OCI-LY1 (cell line): ENCODE measurements at regions not wholly inside any gene's neighbourhood (a gene's known extent, or its start where the extent isn't known, plus 50 kb on each side); places are given as distances from the start of the nearest gene placed in this dataset.

Source experiments
- H2AFZ ChIP-seq: fragments of 200-600 bp; sonication (generic), shearing (Covaris generic); 2 replicates; pipeline ENCODE4 v1.6.0; 2014; ENCODE audit warnings: antibody characterized with exemption, mild to moderate bottlenecking, low read length
- H3F3A ChIP-seq: fragments of 200-600 bp; sonication (generic), shearing (Covaris generic); 2 replicates; pipeline ENCODE4 v1.6.0; 2014; ENCODE audit warnings: mild to moderate bottlenecking, antibody characterized with exemption, low read length, moderate library complexity; ENCODE audit not compliant: insufficient read depth
- H3K27ac ChIP-seq: fragments of 200-600 bp; sonication (generic); 2 replicates; pipeline ENCODE4 v1.5.1; 2014; ENCODE audit warnings: low read length, mixed run types, mild to moderate bottlenecking, low read depth; ENCODE audit not compliant: poor library complexity, severe bottlenecking
- H3K27me3 ChIP-seq: fragments of 200-600 bp; sonication (generic); 2 replicates; pipeline ENCODE4 v1.6.0; 2014; ENCODE audit warnings: antibody characterized with exemption, mild to moderate bottlenecking, low read length, moderate library complexity; ENCODE audit not compliant: insufficient read depth
- H3K36me3 ChIP-seq: fragments of 200-600 bp; sonication (generic); 2 replicates; pipeline ENCODE4 v1.6.1; 2014; ENCODE audit warnings: mild to moderate bottlenecking, antibody characterized with exemption, low read length, moderate library complexity, mixed read lengths; ENCODE audit not compliant: insufficient read depth
- H3K4me1 ChIP-seq: fragments of 200-600 bp; sonication (generic); 2 replicates; pipeline ENCODE4 v1.5.1; 2014; ENCODE audit warnings: mild to moderate bottlenecking, low read length, moderate library complexity; ENCODE audit not compliant: insufficient read depth, severe bottlenecking
- H3K4me2 ChIP-seq: fragments of 200-600 bp; sonication (generic), shearing (Covaris generic); 2 replicates; pipeline ENCODE4 v1.6.1; 2014; ENCODE audit warnings: low read length
- H3K4me3 ChIP-seq: fragments of 200-600 bp; sonication (generic); 2 replicates; pipeline ENCODE4 v1.5.1; 2014; ENCODE audit warnings: low read length, low read depth, mild to moderate bottlenecking, mixed read lengths; ENCODE audit not compliant: poor library complexity, severe bottlenecking
- H3K79me2 ChIP-seq: fragments of 200-600 bp; shearing (Covaris generic); 2 replicates; pipeline ENCODE4 v1.6.1; 2016; ENCODE audit warnings: mixed run types, low read length, mixed read lengths; ENCODE audit not compliant: insufficient read depth
- H3K9ac ChIP-seq: fragments of 200-600 bp; sonication (generic), shearing (Covaris generic); 2 replicates; pipeline ENCODE4 v1.6.1; 2014; ENCODE audit warnings: mild to moderate bottlenecking, low read length, mixed read lengths
- H3K9me2 ChIP-seq: fragments of 200-600 bp; sonication (generic), shearing (Covaris generic); 2 replicates; pipeline ENCODE4 v1.6.1; 2014; ENCODE audit warnings: low read depth, mild to moderate bottlenecking, low read length, mixed read lengths
- H3K9me3 ChIP-seq: fragments of 200-600 bp; shearing (Covaris generic); 2 replicates; pipeline ENCODE4 v1.6.1; 2014; ENCODE audit warnings: low read length, mixed read lengths
- H4K20me1 ChIP-seq: fragments of 200-600 bp; sonication (generic), shearing (Covaris generic); 2 replicates; pipeline ENCODE4 v1.6.0; 2016; ENCODE audit warnings: mild to moderate bottlenecking, low read length; ENCODE audit not compliant: insufficient read depth
- EZH2 ChIP-seq: fragments of 200-600 bp; sonication (generic), shearing (Covaris generic); IDR thresholded peaks from 2 replicates; pipeline ENCODE4 v1.8.0; 2017; ENCODE audit warnings: borderline replicate concordance, mixed run types, mild to moderate bottlenecking, antibody characterized with exemption, low read length, moderate library complexity, mixed read lengths
- TF ChIP-seq, protein P1 (sequence below): fragments of 200-600 bp; sonication (generic), shearing (Covaris generic); IDR thresholded peaks from 2 replicates; pipeline ENCODE4 v1.5.1; 2017; ENCODE audit warnings: mild to moderate bottlenecking, antibody characterized with exemption, low read length, moderate library complexity, mixed read lengths

DNA sequence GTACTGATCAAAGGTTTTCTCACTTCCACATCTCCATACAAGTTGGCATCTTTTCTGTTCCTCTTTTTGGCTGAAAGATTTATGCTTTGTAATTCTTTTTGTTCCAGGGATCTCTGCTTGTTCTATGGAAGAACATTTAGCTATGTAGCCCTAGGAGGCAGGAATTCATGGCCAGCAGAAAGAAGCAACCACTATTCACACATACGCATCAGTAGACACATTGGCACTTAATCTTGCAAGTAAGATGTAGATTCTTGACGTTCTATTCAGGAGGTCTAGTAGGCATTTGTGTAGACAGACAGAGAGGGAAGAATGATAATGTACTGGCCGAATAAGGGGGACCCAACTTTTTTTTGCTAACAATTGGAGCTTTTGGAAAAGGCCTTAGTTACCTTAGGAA, 336.0 kb downstream of the NUF2 start:
- no peaks in the 10 kb centered on the region for H3K79me2 ChIP-seq
- H3K27me3 ChIP-seq, result no peaks in the 10 kb centered on the region
- no peak overlapping the region for H3K27ac ChIP-seq
- H3K4me2 ChIP-seq, result no peak overlapping the region
- H3K4me3 ChIP-seq, result no peak overlapping the region
- H3K36me3 ChIP-seq, result no peaks in the 10 kb centered on the region
- H3K4me1 ChIP-seq, result no peaks in the 10 kb centered on the region
- TF ChIP-seq, protein P1, sequence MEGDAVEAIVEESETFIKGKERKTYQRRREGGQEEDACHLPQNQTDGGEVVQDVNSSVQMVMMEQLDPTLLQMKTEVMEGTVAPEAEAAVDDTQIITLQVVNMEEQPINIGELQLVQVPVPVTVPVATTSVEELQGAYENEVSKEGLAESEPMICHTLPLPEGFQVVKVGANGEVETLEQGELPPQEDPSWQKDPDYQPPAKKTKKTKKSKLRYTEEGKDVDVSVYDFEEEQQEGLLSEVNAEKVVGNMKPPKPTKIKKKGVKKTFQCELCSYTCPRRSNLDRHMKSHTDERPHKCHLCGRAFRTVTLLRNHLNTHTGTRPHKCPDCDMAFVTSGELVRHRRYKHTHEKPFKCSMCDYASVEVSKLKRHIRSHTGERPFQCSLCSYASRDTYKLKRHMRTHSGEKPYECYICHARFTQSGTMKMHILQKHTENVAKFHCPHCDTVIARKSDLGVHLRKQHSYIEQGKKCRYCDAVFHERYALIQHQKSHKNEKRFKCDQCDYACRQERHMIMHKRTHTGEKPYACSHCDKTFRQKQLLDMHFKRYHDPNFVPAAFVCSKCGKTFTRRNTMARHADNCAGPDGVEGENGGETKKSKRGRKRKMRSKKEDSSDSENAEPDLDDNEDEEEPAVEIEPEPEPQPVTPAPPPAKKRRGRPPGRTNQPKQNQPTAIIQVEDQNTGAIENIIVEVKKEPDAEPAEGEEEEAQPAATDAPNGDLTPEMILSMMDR, result no peak
- TF ChIP-seq EZH2, result no peak
- no peaks in the 10 kb centered on the region for H3K9me2 ChIP-seq
- no peaks in the 10 kb centered on the region for H3K9me3 ChIP-seq
- no peak overlapping the region for H2AFZ ChIP-seq
- H3K9ac ChIP-seq, result no peak overlapping the region
- H4K20me1 ChIP-seq, result no peaks in the 10 kb centered on the region
- H3F3A ChIP-seq, result no peaks in the 10 kb centered on the region

DNA sequence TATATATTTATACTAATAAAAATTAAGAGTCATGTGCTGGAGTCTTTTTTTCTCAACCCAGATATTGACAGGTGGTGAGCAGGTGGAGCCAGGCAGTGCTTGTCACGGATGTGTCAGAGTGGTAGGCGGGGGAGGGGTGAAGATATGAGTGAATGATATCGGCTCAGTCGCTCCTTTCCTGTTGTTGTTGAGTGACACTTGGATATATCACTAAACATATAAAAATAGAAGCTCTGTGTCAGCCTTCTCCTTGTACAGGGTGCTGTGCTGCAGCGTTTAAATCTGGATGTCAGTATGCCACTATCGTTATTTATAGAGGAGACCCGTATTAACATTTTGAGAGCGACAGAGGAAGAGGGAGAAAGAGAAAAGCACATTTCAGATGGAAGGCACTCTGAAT, 339.6 kb downstream of the NUF2 start:
- H4K20me1 ChIP-seq, result no peaks in the 10 kb centered on the region
- H3K9ac ChIP-seq, result no peak overlapping the region
- no peak overlapping the region for H2AFZ ChIP-seq
- H3K4me1 ChIP-seq, result no peaks in the 10 kb centered on the region
- TF ChIP-seq, protein P1, result no peak
- TF ChIP-seq EZH2, result no peak
- no peaks in the 10 kb centered on the region for H3K79me2 ChIP-seq
- 0 out of 2 replicates have a peak, but pooled peaks cover 3% of the 10 kb centered on the region for H3K27me3 ChIP-seq
- H3F3A ChIP-seq, result no peaks in the 10 kb centered on the region
- no peaks in the 10 kb centered on the region for H3K36me3 ChIP-seq
- no peak overlapping the region for H3K27ac ChIP-seq
- no peak overlapping the region for H3K4me3 ChIP-seq
- H3K4me2 ChIP-seq, result no peak overlapping the region
- no peaks in the 10 kb centered on the region for H3K9me3 ChIP-seq
- H3K9me2 ChIP-seq, result no peaks in the 10 kb centered on the region

DNA sequence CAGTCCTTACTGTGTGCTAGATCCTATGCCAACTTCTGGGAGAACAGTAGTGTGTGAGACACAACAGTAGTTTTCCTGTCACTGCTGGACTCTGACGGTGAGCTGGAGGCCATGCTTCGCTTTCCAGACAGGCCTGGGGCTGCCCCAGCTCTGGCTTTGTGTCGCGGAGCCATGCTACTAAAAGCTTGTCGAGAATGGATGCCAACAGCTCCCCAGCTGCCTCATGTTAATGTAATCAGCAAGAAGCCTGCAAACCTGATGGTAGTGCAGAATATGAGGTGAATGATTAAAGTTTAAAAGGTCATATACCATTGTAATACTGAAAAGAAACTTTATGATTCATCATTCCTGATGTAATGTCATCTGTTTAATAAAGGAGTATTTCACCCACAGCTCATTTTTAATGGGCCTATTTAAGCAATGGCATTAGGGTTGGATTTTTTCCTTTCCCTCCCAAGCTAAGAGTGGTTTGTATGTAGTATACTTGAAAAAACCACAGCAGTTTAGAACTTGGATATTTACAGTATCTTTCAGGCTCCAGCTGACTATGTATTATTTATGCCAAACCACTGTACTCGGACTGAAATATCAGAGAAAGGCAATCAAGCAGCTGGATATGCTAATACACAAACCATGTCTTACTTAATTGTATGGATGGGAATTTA, 343.0 kb downstream of the NUF2 start:
- Histone ChIP-seq H3K27me3 (0 out of 2 replicates have a peak, but pooled peaks cover 3% of the 10 kb centered on the region), H3F3A (no peaks in the 10 kb centered on the region), H2AFZ (no peak overlapping the region), H3K4me1 (no peaks in the 10 kb centered on the region), H3K79me2 (no peaks in the 10 kb centered on the region), H3K9me3 (no peaks in the 10 kb centered on the region), H3K36me3 (no peaks in the 10 kb centered on the region), H3K4me2 (no peak overlapping the region), H3K9me2 (no peaks in the 10 kb centered on the region), H3K4me3 (no peak overlapping the region), H4K20me1 (no peaks in the 10 kb centered on the region), H3K9ac (no peak overlapping the region), H3K27ac (no peak overlapping the region)
- TF ChIP-seq EZH2, result no peak
- TF ChIP-seq, protein P1, result no peak
